GM21367 (cell line): ENCODE measurements at regions not wholly inside any gene's neighbourhood (a gene's known extent, or its start where the extent isn't known, plus 50 kb on each side); places are given as distances from the start of the nearest gene placed in this dataset.
A peak's percentile ranks its signal among the peaks of the same experiment; 100 is the strongest.

Experiments
- ATAC-seq: cut with Tn5 transposase; IDR thresholded peaks from one replicate; pipeline ENCODE4 v1.9.1; 2021; ENCODE audit not compliant: unreplicated experiment

- no peak for ATAC-seq
Observed at GRCh38 chr13:31956980-31957644, 74.5 kb upstream of the FRY start.

DNA sequence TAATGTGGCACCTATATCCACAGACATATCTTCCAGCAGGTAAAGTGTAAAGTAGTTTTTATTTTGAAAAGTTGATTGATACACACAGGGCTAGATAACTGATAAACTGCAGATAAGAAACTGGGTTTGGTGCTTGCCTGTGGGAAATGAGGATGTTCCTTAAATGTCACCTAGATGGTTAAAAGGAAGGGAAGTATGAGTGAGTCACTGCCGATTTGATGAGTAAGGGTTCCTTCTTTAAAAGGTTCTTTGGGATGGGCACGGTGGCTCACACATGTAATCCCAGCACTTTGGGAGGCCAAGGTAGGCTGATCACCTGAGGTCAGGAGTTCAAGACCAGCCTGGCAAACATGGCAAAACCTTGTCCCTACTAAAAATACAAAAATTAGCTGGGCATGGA, 73.8 kb upstream of the FRY start:
- no peak for ATAC-seq

DNA sequence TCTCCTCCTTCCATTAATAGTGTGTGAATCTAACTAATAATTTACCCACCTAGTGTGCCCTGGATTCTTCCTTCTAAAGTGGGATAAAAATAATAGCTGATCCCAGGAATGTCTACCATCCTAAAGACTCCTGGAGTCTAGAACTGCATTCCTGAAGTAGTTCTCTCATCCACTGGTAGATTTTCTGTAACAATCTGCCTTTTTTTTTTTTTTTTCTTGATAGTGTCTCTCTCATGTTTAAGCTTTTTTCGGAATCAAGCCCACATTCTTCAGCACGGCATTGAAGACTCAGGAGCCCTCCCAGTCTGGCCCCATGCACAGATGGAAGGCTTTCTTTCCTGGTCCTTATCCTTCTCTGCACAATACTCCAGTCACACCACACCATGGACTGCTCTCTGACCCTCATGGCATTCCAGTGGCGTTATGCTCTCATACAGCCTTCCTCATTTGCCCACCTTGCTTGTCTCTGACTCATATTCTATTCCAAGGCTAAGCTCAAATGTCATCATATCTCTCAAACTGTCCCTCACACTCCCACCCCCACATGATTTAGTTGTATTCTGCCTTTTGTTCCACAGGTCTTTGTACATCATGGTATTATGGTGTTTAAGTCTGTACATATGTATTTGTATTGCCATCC, 68.7 kb upstream of the FRY start:
- ATAC-seq = no peak

DNA sequence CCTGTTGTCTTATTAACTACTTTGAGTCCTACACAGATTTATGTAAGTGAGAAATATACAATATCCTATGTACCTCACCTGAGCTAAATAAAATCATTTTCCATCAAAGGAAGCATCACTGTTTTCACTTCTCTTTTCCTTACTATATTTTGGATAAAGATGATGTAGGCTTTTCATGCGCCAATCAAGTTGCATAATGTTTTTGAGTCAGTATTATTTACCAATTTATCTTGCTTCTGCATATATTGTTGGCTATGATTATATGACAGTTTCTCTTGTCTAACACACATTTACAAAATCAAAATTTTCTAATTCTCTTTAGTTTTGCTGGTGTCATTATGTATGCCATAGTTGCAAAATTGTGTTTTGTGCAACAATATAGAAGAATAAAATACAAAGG, 67.9 kb upstream of the FRY start:
- no peak for ATAC-seq

DNA sequence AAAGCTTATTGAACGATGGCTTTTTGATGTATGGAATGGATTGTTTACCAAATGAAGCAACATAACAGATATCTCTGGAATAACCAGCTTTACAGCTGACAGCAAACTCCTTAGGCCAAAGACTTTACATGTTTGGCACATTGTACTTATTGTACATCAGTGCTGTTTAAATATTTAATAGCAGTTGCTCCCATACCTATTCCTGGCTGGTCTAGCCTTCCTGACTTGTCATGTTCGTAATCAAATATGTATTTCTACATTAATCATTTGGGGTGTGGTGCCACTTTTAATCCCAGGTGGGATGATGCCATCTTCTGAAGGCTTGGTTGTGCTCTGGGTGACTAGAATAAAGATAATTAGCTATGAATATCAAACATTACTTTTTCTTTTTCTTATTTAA, 67.4 kb upstream of the FRY start:
- no peak for ATAC-seq

DNA sequence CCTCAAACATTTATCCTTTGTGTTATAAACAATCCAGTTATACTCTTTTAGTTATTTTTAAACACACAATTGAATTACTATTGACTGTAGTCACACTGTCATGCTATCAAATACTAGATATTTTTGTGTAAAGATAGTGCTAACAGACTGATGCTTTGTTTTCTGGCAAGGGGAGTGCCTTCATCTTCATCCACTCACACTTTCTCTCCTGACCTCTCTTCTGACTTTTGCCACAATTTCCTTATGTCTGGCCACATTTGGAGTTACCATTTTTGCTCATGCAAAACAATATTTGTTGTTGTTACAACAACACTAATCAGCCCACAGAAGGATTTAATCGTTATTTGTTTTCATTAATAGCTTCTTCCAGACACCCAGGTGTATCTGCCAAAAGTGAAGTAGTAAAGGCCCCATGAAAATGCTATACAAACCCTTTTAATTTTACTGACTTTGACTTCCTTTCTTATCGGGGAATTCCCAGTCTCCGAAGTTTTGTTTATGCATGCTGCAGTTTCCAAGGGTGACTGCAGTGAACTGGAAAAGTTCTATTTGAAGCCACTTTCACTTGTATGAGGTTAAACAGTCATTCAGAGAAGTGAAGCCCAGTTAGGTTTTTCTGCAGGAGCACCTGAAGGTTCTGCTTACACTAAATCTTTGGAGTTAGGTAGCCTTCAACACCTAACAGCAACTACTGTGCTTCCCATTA, 66.1 kb upstream of the FRY start:
- ATAC-seq = peak; percentile 88

DNA sequence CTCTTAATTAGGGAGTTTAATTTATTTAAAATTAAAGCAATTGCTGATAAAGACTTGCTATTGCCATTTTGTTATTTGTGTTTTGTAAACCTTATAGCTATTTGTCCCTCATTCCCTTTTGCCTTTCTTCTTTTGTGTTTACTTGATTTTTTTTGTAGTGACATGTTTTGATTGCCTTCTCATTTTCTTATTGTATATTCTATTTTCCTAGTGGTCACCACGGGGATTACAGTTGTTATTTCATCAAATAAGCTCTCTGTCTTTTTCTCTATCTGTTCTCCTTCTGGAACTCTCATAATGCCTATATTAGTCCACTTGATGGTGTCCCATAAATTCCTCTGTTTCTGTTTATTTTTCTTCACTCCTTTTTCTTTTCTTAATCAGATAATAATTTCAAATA, 64.4 kb upstream of the FRY start:
- no peak for ATAC-seq

GRCh38 chr13:31968473-31968872, 63.1 kb upstream of the FRY start:
- ATAC-seq = no peak

GRCh38 chr13:31970231-31970930, 61.2 kb upstream of the FRY start:
- no peak for ATAC-seq

- ATAC-seq = no peak
Observed at GRCh38 chr13:31972453-31972852, 59.1 kb upstream of the FRY start.

GRCh38 chr13:31978021-31978420, 53.6 kb upstream of the FRY start:
- no peak for ATAC-seq

DNA sequence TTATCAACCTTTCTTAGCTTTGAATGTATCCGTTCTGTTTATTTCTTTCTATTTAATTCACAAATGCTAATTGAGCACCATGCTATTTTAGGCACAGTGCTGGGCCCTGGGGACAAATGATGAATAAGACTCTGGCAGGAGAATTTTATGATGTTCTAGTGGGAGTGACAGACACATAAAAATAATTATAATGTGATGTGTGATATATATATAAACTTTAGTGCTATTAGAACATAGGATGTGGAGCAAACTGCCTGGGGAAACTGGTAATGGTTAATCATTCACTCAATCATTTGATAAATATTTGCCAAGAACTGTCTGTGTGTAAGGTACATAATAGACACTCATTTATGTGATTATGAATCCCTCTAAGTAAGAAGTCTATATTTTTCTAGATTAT, 50.7 kb upstream of the FRY start:
- no peak for ATAC-seq
